Transverse colon (tissue), 4 donors: ENCODE measurements at regions not wholly inside any gene's neighbourhood (a gene's known extent, or its start where the extent isn't known, plus 50 kb on each side); places are given as distances from the start of the nearest gene placed in this dataset.

Experiments used
- CTCF ChIP-seq, 5 experiments: fragments of 200-600 bp in 3 of 5; fragments of 450-650 bp in 2 of 5; sonication (generic) in 3 of 5; IDR thresholded peaks; 1 replicate in 2 of 5; 2 replicates in 3 of 5; pipeline ENCODE4 v1.5.1; 2016 to 2017; ENCODE audit warnings: antibody characterized with exemption in 5 of 5, inconsistent platforms in 3 of 5, mild to moderate bottlenecking in 2 of 5, moderate library complexity in 1 of 5
- EP300 ChIP-seq: sonication (generic); formaldehyde crosslinking; IDR thresholded peaks from one replicate; pipeline ENCODE4 v1.6.1; 2017; ENCODE audit warnings: antibody characterized with exemption, low read depth
- POLR2AphosphoS5 ChIP-seq, 3 donors: sonication (generic); formaldehyde crosslinking; IDR thresholded peaks; one replicate each; pipeline ENCODE4 v1.6.1; 2016; ENCODE audit warnings: antibody characterized with exemption in 3 of 3

- TF ChIP-seq CTCF (IDR thresholded peaks at IDR 0.05): no peak
- TF ChIP-seq POLR2AphosphoS5 (IDR thresholded peaks at IDR 0.05): no peak
- no peak for TF ChIP-seq EP300
Measured at GRCh38 chr2:122507261-122507660, 751.8 kb downstream of the TSN start.
